Ishikawa (cell line): ENCODE measurements at regions not wholly inside any gene's neighbourhood (a gene's known extent, or its start where the extent isn't known, plus 50 kb on each side); places are given as distances from the start of the nearest gene placed in this dataset.

Experiments used
- CEBPB ChIP-seq: IDR thresholded peaks from 2 replicates; pipeline ENCODE4 v1.6.1; 2012
- CREB1 ChIP-seq: IDR thresholded peaks from 2 replicates; pipeline ENCODE4 v1.6.1; 2012; ENCODE audit warnings: low read depth
- EGR1 ChIP-seq: IDR thresholded peaks from 2 replicates; pipeline ENCODE4 v1.6.1; 2012
- EP300 ChIP-seq: IDR thresholded peaks from 2 replicates; pipeline ENCODE4 v1.6.1; 2012; ENCODE audit warnings: borderline replicate concordance
- FOXM1 ChIP-seq: IDR thresholded peaks from 2 replicates; pipeline ENCODE4 v1.6.1; 2012; ENCODE audit warnings: low read depth, borderline replicate concordance
- MAX ChIP-seq: IDR thresholded peaks from 2 replicates; pipeline ENCODE4 v1.6.1; 2012
- NFIC ChIP-seq: IDR thresholded peaks from 2 replicates; pipeline ENCODE4 v1.6.1; 2012
- RAD21 ChIP-seq: IDR thresholded peaks from 2 replicates; pipeline ENCODE4 v1.6.1; 2012; ENCODE audit warnings: low read depth
- REST ChIP-seq: IDR thresholded peaks from 2 replicates; pipeline ENCODE4 v1.6.1; 2012; ENCODE audit warnings: low read depth, mild to moderate bottlenecking
- TAF1 ChIP-seq: IDR thresholded peaks from 2 replicates; pipeline ENCODE4 v1.6.1; 2012; ENCODE audit warnings: low read depth, mild to moderate bottlenecking
- TCF12 ChIP-seq: IDR thresholded peaks from 2 replicates; pipeline ENCODE4 v1.6.1; 2012; ENCODE audit warnings: low read depth
- TEAD4 ChIP-seq: IDR thresholded peaks from 2 replicates; pipeline ENCODE4 v1.6.1; 2012
- USF1 ChIP-seq: IDR thresholded peaks from 2 replicates; pipeline ENCODE4 v1.6.1; 2012
- YY1 ChIP-seq: IDR thresholded peaks from 2 replicates; pipeline ENCODE4 v1.6.1; 2012; ENCODE audit warnings: low read depth
- ZBTB7A ChIP-seq: IDR thresholded peaks from 2 replicates; pipeline ENCODE4 v1.6.1; 2012; ENCODE audit warnings: low read depth

- TF ChIP-seq USF1 (no peak), TEAD4 (no peak), REST (no peak), EGR1 (no peak), NFIC (no peak), FOXM1 (no peak), TAF1 (no peak), ZBTB7A (no peak), CEBPB (no peak), RAD21 (no peak), CREB1 (no peak), MAX (no peak), YY1 (no peak), EP300 (no peak), TCF12 (no peak)
Measured at GRCh38 chr6:40770794-40771193, 183.6 kb upstream of the LRFN2 start.

GRCh38 chr6:40764726-40765125 is 177.6 kb upstream of the LRFN2 start:
- TF ChIP-seq REST (no peak), FOXM1 (no peak), TEAD4 (no peak)

GRCh38 chr6:40762981-40763380 is 175.8 kb upstream of the LRFN2 start:
- no peak for TF ChIP-seq FOXM1

- TF ChIP-seq NFIC (no peak), REST (no peak), USF1 (no peak), FOXM1 (no peak), MAX (no peak), EGR1 (no peak), CREB1 (no peak), RAD21 (no peak), CEBPB (no peak), EP300 (no peak), YY1 (no peak)
Measured at GRCh38 chr6:40760887-40761286, 173.7 kb upstream of the LRFN2 start.

- TF ChIP-seq CEBPB (no peak), EP300 (no peak), RAD21 (no peak), CREB1 (no peak), TEAD4 (no peak), MAX (no peak), TCF12 (no peak), EGR1 (no peak), NFIC (no peak), REST (no peak), USF1 (no peak), FOXM1 (no peak), ZBTB7A (no peak), TAF1 (no peak), YY1 (no peak)
Measured at GRCh38 chr6:40759838-40760237, 172.7 kb upstream of the LRFN2 start.
